Stimulated activated naive CD4-positive, alpha-beta T cell (primary cell): ENCODE measurements at regions not wholly inside any gene's neighbourhood (a gene's known extent, or its start where the extent isn't known, plus 50 kb on each side); places are given as distances from the start of the nearest gene placed in this dataset.

ENCODE experiments used
- DNase-seq, 6 experiments: peaks; one replicate each; lab custom pipeline; 2025; lab: John Stamatoyannopoulos, UW

GRCh38 chr3:117079997-117080396, 370.4 kb downstream of the TUSC7 start:
- DNase-seq = no peak

- no peak for DNase-seq
These were observed 371.3 kb downstream of the TUSC7 start for GRCh38 chr3:117080872-117081271.

- DNase-seq = no peak
These were observed 374.7 kb downstream of the TUSC7 start for GRCh38 chr3:117084277-117084676.

GRCh38 chr3:117084739-117085270, 375.2 kb downstream of the TUSC7 start:
- DNase-seq = no peak

GRCh38 chr3:117091676-117092075, 382.1 kb downstream of the TUSC7 start:
- DNase-seq = no peak

- no peak for DNase-seq
These were observed 387.0 kb downstream of the TUSC7 start for GRCh38 chr3:117096549-117096948.

GRCh38 chr3:117097351-117097750, 387.8 kb downstream of the TUSC7 start:
- DNase-seq = no peak

- DNase-seq = no peak
These were observed 392.1 kb downstream of the TUSC7 start for GRCh38 chr3:117101697-117102096.

- DNase-seq = no peak
These were observed 392.8 kb downstream of the TUSC7 start for GRCh38 chr3:117102426-117102825.

- DNase-seq = no peak
These were observed 394.1 kb downstream of the TUSC7 start for GRCh38 chr3:117103675-117104074.

GRCh38 chr3:117104381-117104780, 394.8 kb downstream of the TUSC7 start:
- no peak for DNase-seq

- no peak for DNase-seq
These were observed 395.2 kb downstream of the TUSC7 start for GRCh38 chr3:117104792-117105191.

- DNase-seq = no peak
These were observed 396.1 kb downstream of the TUSC7 start for GRCh38 chr3:117105686-117106085.

GRCh38 chr3:117106396-117106795, 396.8 kb downstream of the TUSC7 start:
- DNase-seq = no peak

- DNase-seq = no peak
These were observed 398.4 kb downstream of the TUSC7 start for GRCh38 chr3:117107946-117108345.

- no peak for DNase-seq
These were observed 399.6 kb downstream of the TUSC7 start for GRCh38 chr3:117109178-117109577.

GRCh38 chr3:117114517-117115265, 405.1 kb downstream of the TUSC7 start:
- no peak for DNase-seq

- no peak for DNase-seq
These were observed 407.8 kb downstream of the TUSC7 start for GRCh38 chr3:117117188-117117936.

GRCh38 chr3:117118604-117119003, 409.0 kb downstream of the TUSC7 start:
- no peak for DNase-seq

GRCh38 chr3:117120014-117120413, 410.4 kb downstream of the TUSC7 start:
- no peak for DNase-seq

GRCh38 chr3:117122609-117123008, 413.0 kb downstream of the TUSC7 start:
- DNase-seq = no peak

- DNase-seq = no peak
These were observed 416.9 kb downstream of the TUSC7 start for GRCh38 chr3:117126460-117126859.

GRCh38 chr3:117126946-117127546, 417.5 kb downstream of the TUSC7 start:
- no peak for DNase-seq
